ENCODE measurements at regions not wholly inside any gene's neighbourhood (a gene's known extent, or its start where the extent isn't known, plus 50 kb on each side); places are given as distances from the start of the nearest gene placed in this dataset.
"Not testable (repeated sequence)": the region's sequence is repeated elsewhere in the genome, so short reads cannot be mapped to it uniquely, and the experiment has no call there.

- no peak for DNase-seq (ENCODE audit: low read depth)
- no peak for TF ChIP-seq CTCF (conservative IDR thresholded peaks at IDR 0.05; ENCODE audit: low read depth, low read length)
- no peak overlapping the region for H3K4me3 ChIP-seq (ENCODE audit: low read length)
These were observed 273.6 kb downstream of the CCDC74A start for GRCh38 chr2:131801210-131801744.

- peak; percentile 6 for DNase-seq (ENCODE audit: low read depth)
- peak overlapping the region; percentile 62 for H3K4me3 ChIP-seq (ENCODE audit: low read length)
- TF ChIP-seq CTCF (conservative IDR thresholded peaks at IDR 0.05; ENCODE audit: low read depth, low read length): peak; percentile 3
These were observed 274.2 kb downstream of the CCDC74A start for GRCh38 chr2:131801745-131802350.

- not testable (repeated sequence) for DNase-seq (ENCODE audit: low read depth)
- peak overlapping the region; percentile 62 for H3K4me3 ChIP-seq (ENCODE audit: low read length)
These were observed 274.7 kb downstream of the CCDC74A start for GRCh38 chr2:131802351-131802836.

GRCh38 chr2:131803237-131803636 lies 275.5 kb downstream of the CCDC74A start:
- not testable (repeated sequence) for H3K4me3 ChIP-seq (ENCODE audit: low read length); DNase-seq (ENCODE audit: low read depth)

- not testable (repeated sequence) for DNase-seq (ENCODE audit: low read depth); H3K4me3 ChIP-seq (ENCODE audit: low read length)
These were observed 284.9 kb downstream of the CCDC74A start for GRCh38 chr2:131812605-131813004.

- not testable (repeated sequence) for H3K4me3 ChIP-seq (ENCODE audit: low read length); DNase-seq (ENCODE audit: low read depth)
These were observed 285.7 kb downstream of the CCDC74A start for GRCh38 chr2:131813378-131813777.

- H3K4me3 ChIP-seq (ENCODE audit: low read length); DNase-seq (ENCODE audit: low read depth): not testable (repeated sequence)
These were observed 290.7 kb downstream of the CCDC74A start for GRCh38 chr2:131818267-131818973.

- not testable (repeated sequence) for DNase-seq (ENCODE audit: low read depth); H3K4me3 ChIP-seq (ENCODE audit: low read length)
- TF ChIP-seq CTCF (conservative IDR thresholded peaks at IDR 0.05; ENCODE audit: low read depth, low read length): peak; percentile 18
These were observed 294.6 kb downstream of the CCDC74A start for GRCh38 chr2:131822237-131822721.

GRCh38 chr2:131823058-131823457 lies 295.4 kb downstream of the CCDC74A start:
- H3K4me3 ChIP-seq (ENCODE audit: low read length): not testable (repeated sequence)

GRCh38 chr2:131824986-131825385 lies 297.3 kb downstream of the CCDC74A start:
- not testable (repeated sequence) for DNase-seq (ENCODE audit: low read depth); H3K4me3 ChIP-seq (ENCODE audit: low read length)

More at GRCh38 chr2:131823058-131823457, 295.4 kb downstream of the CCDC74A start:
- DNase-seq (ENCODE audit: low read depth): not testable (repeated sequence)
